DOHH2 (cell line): ENCODE measurements at regions not wholly inside any gene's neighbourhood (a gene's known extent, or its start where the extent isn't known, plus 50 kb on each side); places are given as distances from the start of the nearest gene placed in this dataset.

Experiments
- H3F3A ChIP-seq: fragments of 200-600 bp; sonication (generic), shearing (Covaris generic); 2 replicates; pipeline ENCODE4 v1.6.0; 2016; ENCODE audit warnings: antibody characterized with exemption, mild to moderate bottlenecking; ENCODE audit not compliant: control insufficient read depth, insufficient read depth
- H3K27ac ChIP-seq: fragments of 200-600 bp; sonication (generic); 2 replicates; pipeline ENCODE4 v1.5.1; 2014; ENCODE audit warnings: low read depth, mild to moderate bottlenecking, low read length, moderate library complexity
- H3K27me3 ChIP-seq: fragments of 200-600 bp; sonication (generic); 2 replicates; pipeline ENCODE4 v1.6.1; 2014; ENCODE audit warnings: mild to moderate bottlenecking, low read length, mixed read lengths; ENCODE audit not compliant: control insufficient read depth
- H3K36me3 ChIP-seq: fragments of 200-600 bp; sonication (generic); 2 replicates; pipeline ENCODE4 v1.6.1; 2014; ENCODE audit warnings: mild to moderate bottlenecking, low read length, moderate library complexity, mixed read lengths; ENCODE audit not compliant: control insufficient read depth
- H3K4me1 ChIP-seq: fragments of 200-600 bp; sonication (generic); 2 replicates; pipeline ENCODE4 v1.6.1; 2014; ENCODE audit warnings: mild to moderate bottlenecking, low read length, mixed read lengths; ENCODE audit not compliant: control insufficient read depth
- H3K4me2 ChIP-seq: fragments of 200-600 bp; sonication (generic); 2 replicates; pipeline ENCODE4 v1.6.0; 2014; ENCODE audit warnings: mild to moderate bottlenecking, low read length, moderate library complexity
- H3K4me3 ChIP-seq: fragments of 200-600 bp; sonication (generic); 2 replicates; pipeline ENCODE4 v1.5.1; 2014; ENCODE audit warnings: mild to moderate bottlenecking, low read length, mixed read lengths
- H3K79me2 ChIP-seq: fragments of 200-600 bp; sonication (generic); 2 replicates; pipeline ENCODE4 v1.6.1; 2014; ENCODE audit warnings: mild to moderate bottlenecking, low read length, mixed read lengths; ENCODE audit not compliant: control insufficient read depth
- H3K9me2 ChIP-seq: fragments of 200-600 bp; sonication (generic); replicated peaks from 2 replicates; pipeline ENCODE4 v1.6.1; 2014; ENCODE audit warnings: mild to moderate bottlenecking, low read length, mixed read lengths; ENCODE audit not compliant: control insufficient read depth
- H3K9me3 ChIP-seq: fragments of 200-600 bp; sonication (generic); 2 replicates; pipeline ENCODE4 v1.6.1; 2014; ENCODE audit warnings: antibody characterized with exemption, low read length, mixed read lengths; ENCODE audit not compliant: control insufficient read depth, insufficient read depth
- H4K20me1 ChIP-seq: fragments of 200-600 bp; sonication (generic); 2 replicates; pipeline ENCODE4 v1.6.0; 2014; ENCODE audit warnings: low read depth, mild to moderate bottlenecking, antibody characterized with exemption, low read length, moderate library complexity; ENCODE audit not compliant: control insufficient read depth, insufficient read depth
- EZH2phosphoT487 ChIP-seq: fragments of 200-600 bp; sonication (generic); IDR thresholded peaks from 2 replicates; pipeline ENCODE4 v1.6.1; 2017; ENCODE audit warnings: borderline replicate concordance, mild to moderate bottlenecking, antibody characterized with exemption, low read length, moderate library complexity, mixed read lengths
- TF ChIP-seq, protein P1 (sequence below): fragments of 200-600 bp; sonication (generic); IDR thresholded peaks from one replicate; pipeline ENCODE4 v1.5.1; 2014; ENCODE audit warnings: antibody characterized with exemption, mild to moderate bottlenecking, low read depth, low read length; ENCODE audit not compliant: poor library complexity, severe bottlenecking

DNA sequence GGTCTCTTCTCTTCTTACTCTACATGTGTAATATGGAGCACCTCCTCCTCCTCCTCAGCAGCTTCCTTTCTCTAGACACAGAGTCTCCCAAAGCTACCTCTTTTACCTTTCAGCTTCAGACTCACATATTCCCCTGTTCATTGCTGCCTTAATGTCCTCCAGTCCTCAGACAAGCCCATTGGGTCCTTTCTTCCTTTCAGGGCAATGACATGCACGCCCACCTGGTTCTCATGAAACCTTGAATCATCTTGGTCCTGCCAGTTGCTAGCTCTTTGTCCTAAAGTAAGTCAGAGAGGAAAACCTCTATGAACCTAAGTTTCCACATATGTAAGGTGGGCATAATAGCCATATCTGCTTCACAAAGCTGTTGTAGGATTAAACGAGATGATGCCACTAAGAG is 227.0 kb downstream of the RPS24 start:
- Histone ChIP-seq H3K4me3 (no peak overlapping the region), H3K4me1 (no peaks in the 10 kb centered on the region), H3K27me3 (peaks cover 4% of the 10 kb centered on the region; the same call in 1 of the 2 replicates), H3K4me2 (no peak overlapping the region), H3F3A (no peaks in the 10 kb centered on the region), H3K9me2 (no peaks in the 10 kb centered on the region), H3K27ac (no peak overlapping the region), H3K36me3 (no peaks in the 10 kb centered on the region), H3K79me2 (no peaks in the 10 kb centered on the region), H3K9me3 (no peaks in the 10 kb centered on the region), H4K20me1 (no peaks in the 10 kb centered on the region)
- TF ChIP-seq, protein P1, sequence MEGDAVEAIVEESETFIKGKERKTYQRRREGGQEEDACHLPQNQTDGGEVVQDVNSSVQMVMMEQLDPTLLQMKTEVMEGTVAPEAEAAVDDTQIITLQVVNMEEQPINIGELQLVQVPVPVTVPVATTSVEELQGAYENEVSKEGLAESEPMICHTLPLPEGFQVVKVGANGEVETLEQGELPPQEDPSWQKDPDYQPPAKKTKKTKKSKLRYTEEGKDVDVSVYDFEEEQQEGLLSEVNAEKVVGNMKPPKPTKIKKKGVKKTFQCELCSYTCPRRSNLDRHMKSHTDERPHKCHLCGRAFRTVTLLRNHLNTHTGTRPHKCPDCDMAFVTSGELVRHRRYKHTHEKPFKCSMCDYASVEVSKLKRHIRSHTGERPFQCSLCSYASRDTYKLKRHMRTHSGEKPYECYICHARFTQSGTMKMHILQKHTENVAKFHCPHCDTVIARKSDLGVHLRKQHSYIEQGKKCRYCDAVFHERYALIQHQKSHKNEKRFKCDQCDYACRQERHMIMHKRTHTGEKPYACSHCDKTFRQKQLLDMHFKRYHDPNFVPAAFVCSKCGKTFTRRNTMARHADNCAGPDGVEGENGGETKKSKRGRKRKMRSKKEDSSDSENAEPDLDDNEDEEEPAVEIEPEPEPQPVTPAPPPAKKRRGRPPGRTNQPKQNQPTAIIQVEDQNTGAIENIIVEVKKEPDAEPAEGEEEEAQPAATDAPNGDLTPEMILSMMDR = no peak
- no peak for TF ChIP-seq EZH2phosphoT487

DNA sequence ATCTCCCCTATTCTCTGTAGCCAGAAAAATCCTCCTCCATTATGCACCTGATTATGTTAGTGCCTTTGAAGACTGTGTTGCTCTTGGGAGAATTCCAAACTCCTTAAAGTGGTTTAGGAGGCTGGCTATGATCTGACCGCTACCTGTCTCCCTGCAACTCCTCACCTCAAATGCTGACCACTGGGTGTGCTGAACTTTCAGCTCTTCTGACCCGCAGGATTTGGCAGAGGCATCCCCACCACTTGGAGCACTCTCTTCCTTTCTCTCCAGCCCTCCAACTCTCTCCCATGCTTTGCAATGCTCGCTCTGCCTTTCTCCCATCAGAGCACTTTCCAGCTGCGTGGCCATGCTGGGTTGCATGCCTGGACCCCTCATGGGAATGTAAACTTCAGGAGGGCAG is 227.6 kb downstream of the RPS24 start:
- TF ChIP-seq, protein P1 = no peak
- no peak for TF ChIP-seq EZH2phosphoT487
- Histone ChIP-seq H3K4me2 (no peak overlapping the region), H3K36me3 (no peaks in the 10 kb centered on the region), H3K9me3 (no peaks in the 10 kb centered on the region), H3K4me1 (no peaks in the 10 kb centered on the region), H3K4me3 (no peak overlapping the region), H3K79me2 (no peaks in the 10 kb centered on the region), H3F3A (no peaks in the 10 kb centered on the region), H3K9me2 (no peaks in the 10 kb centered on the region), H3K27ac (no peak overlapping the region), H4K20me1 (no peaks in the 10 kb centered on the region), H3K27me3 (peaks cover 4% of the 10 kb centered on the region; the same call in 1 of the 2 replicates)

DNA sequence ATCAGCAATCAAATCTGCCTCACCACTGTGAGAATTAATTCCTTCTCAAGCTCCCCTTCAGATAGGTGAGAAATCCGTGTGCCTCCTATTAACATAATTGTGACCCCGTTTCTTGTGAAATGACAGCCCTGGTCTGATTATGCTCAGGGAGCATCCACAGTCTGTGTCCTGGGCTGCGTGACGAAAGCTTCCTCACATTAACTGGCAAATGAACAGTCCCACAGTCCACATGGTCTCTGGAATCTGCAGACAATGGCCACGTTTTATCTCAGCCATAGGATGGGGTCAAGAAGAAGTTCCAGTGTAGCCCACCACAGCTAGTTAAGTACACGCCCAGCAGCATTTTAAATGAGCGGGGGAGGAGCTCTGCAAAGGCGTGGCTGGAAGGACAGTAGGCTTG is 229.2 kb downstream of the RPS24 start:
- no peak overlapping the region for H3K27ac ChIP-seq
- H3K4me3 ChIP-seq = no peak overlapping the region
- peaks cover 4% of the 10 kb centered on the region; the same call in 1 of the 2 replicates for H3K27me3 ChIP-seq
- H3K9me3 ChIP-seq = no peaks in the 10 kb centered on the region
- TF ChIP-seq, protein P1 = no peak
- no peak for TF ChIP-seq EZH2phosphoT487
- H3K9me2 ChIP-seq = no peaks in the 10 kb centered on the region
- no peaks in the 10 kb centered on the region for H3K79me2 ChIP-seq
- no peaks in the 10 kb centered on the region for H4K20me1 ChIP-seq
- no peaks in the 10 kb centered on the region for H3K4me1 ChIP-seq
- no peaks in the 10 kb centered on the region for H3K36me3 ChIP-seq
- H3K4me2 ChIP-seq = no peak overlapping the region
- no peaks in the 10 kb centered on the region for H3F3A ChIP-seq
